Hepatocyte (in vitro differentiated cells): ENCODE measurements at regions not wholly inside any gene's neighbourhood (a gene's known extent, or its start where the extent isn't known, plus 50 kb on each side); places are given as distances from the start of the nearest gene placed in this dataset.

Experiments
- EZH2 ChIP-seq: fragments of 200-600 bp; sonication (generic); IDR thresholded peaks from 2 replicates; pipeline ENCODE4 v1.6.1; 2016; ENCODE audit warnings: antibody characterized with exemption, mild to moderate bottlenecking, borderline replicate concordance
- TF ChIP-seq, protein P1 (sequence below): fragments of 200-600 bp; sonication (generic); IDR thresholded peaks from 2 replicates; pipeline ENCODE4 v1.5.1; 2016; ENCODE audit warnings: antibody characterized with exemption, mild to moderate bottlenecking; ENCODE audit not compliant: poor library complexity

DNA sequence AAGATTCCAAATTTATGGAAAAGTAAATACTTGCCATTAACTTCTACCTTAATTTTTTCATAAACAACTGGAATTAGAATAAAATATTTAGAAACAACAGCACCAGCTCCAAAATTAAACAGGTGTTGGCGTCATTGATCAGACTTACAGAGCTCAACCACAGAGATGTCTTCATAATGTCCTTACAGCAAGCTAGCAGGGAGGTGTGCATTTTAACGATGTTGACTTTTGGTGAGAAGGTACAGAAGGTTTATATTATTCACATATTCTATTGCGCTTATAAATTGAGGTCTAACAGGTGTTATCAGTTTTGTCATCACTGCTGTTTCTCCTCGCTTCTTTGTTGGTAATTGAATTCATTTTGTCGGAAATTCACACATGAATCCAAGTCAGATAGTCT is 226.2 kb upstream of the CA10 start:
- TF ChIP-seq, protein P1, sequence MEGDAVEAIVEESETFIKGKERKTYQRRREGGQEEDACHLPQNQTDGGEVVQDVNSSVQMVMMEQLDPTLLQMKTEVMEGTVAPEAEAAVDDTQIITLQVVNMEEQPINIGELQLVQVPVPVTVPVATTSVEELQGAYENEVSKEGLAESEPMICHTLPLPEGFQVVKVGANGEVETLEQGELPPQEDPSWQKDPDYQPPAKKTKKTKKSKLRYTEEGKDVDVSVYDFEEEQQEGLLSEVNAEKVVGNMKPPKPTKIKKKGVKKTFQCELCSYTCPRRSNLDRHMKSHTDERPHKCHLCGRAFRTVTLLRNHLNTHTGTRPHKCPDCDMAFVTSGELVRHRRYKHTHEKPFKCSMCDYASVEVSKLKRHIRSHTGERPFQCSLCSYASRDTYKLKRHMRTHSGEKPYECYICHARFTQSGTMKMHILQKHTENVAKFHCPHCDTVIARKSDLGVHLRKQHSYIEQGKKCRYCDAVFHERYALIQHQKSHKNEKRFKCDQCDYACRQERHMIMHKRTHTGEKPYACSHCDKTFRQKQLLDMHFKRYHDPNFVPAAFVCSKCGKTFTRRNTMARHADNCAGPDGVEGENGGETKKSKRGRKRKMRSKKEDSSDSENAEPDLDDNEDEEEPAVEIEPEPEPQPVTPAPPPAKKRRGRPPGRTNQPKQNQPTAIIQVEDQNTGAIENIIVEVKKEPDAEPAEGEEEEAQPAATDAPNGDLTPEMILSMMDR: no peak
- TF ChIP-seq EZH2: no peak
